Sigmoid colon (tissue), 3 donors: ENCODE measurements at regions not wholly inside any gene's neighbourhood (a gene's known extent, or its start where the extent isn't known, plus 50 kb on each side); places are given as distances from the start of the nearest gene placed in this dataset.

Source experiments
- POLR2A ChIP-seq, 2 donors: fragments of 450-650 bp; IDR thresholded peaks; one replicate each; pipeline ENCODE4 v1.6.1; 2016; ENCODE audit warnings: antibody characterized with exemption in 2 of 2, mild to moderate bottlenecking in 2 of 2, moderate library complexity in 2 of 2
- TF ChIP-seq, protein P1 (sequence below), 4 experiments: fragments of 450-650 bp in 3 of 4; fragments of 200-600 bp in 1 of 4; IDR thresholded peaks; one replicate each; pipeline ENCODE4 v1.5.1; 2016 to 2019; ENCODE audit warnings: antibody characterized with exemption in 4 of 4, mild to moderate bottlenecking in 3 of 4, moderate library complexity in 2 of 4

- no peak for TF ChIP-seq POLR2A (IDR thresholded peaks at IDR 0.05)
- TF ChIP-seq, protein P1, sequence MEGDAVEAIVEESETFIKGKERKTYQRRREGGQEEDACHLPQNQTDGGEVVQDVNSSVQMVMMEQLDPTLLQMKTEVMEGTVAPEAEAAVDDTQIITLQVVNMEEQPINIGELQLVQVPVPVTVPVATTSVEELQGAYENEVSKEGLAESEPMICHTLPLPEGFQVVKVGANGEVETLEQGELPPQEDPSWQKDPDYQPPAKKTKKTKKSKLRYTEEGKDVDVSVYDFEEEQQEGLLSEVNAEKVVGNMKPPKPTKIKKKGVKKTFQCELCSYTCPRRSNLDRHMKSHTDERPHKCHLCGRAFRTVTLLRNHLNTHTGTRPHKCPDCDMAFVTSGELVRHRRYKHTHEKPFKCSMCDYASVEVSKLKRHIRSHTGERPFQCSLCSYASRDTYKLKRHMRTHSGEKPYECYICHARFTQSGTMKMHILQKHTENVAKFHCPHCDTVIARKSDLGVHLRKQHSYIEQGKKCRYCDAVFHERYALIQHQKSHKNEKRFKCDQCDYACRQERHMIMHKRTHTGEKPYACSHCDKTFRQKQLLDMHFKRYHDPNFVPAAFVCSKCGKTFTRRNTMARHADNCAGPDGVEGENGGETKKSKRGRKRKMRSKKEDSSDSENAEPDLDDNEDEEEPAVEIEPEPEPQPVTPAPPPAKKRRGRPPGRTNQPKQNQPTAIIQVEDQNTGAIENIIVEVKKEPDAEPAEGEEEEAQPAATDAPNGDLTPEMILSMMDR (IDR thresholded peaks at IDR 0.05) = no peak
These were observed 533.4 kb upstream of the SEMA3D start for GRCh38 chr7:85719981-85720953.
